ENCODE measurements at regions not wholly inside any gene's neighbourhood (a gene's known extent, or its start where the extent isn't known, plus 50 kb on each side); places are given as distances from the start of the nearest gene placed in this dataset.

DNA sequence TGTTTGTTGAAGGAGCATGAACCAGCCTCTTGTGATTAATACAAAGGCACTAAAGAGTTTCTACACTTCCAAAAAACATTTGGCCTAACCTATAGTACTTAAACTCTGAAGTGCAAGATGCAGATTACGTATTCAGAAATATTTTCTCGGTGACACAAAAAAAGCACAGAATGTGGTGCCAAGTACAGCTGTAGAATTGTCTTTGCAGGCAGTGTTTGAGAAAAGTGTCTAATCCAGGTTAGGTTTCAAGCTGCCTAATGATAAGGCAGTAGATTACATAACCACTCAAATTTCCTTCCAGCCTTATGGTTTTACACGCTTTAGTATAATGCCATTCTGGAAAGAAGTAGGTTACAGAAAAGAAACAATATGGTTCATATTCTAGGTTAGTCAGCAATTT lies 205.2 kb downstream of the KLHL28 start:
- H3K9me3 ChIP-seq, result no peaks in the 10 kb centered on the region
- TF ChIP-seq, protein P1, sequence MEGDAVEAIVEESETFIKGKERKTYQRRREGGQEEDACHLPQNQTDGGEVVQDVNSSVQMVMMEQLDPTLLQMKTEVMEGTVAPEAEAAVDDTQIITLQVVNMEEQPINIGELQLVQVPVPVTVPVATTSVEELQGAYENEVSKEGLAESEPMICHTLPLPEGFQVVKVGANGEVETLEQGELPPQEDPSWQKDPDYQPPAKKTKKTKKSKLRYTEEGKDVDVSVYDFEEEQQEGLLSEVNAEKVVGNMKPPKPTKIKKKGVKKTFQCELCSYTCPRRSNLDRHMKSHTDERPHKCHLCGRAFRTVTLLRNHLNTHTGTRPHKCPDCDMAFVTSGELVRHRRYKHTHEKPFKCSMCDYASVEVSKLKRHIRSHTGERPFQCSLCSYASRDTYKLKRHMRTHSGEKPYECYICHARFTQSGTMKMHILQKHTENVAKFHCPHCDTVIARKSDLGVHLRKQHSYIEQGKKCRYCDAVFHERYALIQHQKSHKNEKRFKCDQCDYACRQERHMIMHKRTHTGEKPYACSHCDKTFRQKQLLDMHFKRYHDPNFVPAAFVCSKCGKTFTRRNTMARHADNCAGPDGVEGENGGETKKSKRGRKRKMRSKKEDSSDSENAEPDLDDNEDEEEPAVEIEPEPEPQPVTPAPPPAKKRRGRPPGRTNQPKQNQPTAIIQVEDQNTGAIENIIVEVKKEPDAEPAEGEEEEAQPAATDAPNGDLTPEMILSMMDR (IDR thresholded peaks at IDR 0.05; ENCODE audit: insufficient read depth in 1 of 2, low read depth in 1 of 2, low read length in 1 of 2, severe bottlenecking in 1 of 2, unreplicated experiment in 1 of 2), result no peak
- no TSS peak for BruUV-seq (replicated peaks)
- H3K4me3 Mint-ChIP-seq (ENCODE audit: unreplicated experiment), result no peak overlapping the region
- no peak for DNase-seq
- CTCF ChIA-PET, result no interaction called here
- H3K4me1 Mint-ChIP-seq (ENCODE audit: low read depth, unreplicated experiment), result no peaks in the 10 kb centered on the region
- POLR2A ChIA-PET, result no interaction called here
- H3K27ac Mint-ChIP-seq (ENCODE audit: unreplicated experiment), result no peak overlapping the region
- H3K4me3 ChIP-seq (ENCODE audit: low read depth, low read length), result no peak overlapping the region
- H3K27me3 ChIP-seq (replicated peaks; ENCODE audit: control insufficient read depth, insufficient read depth, low read length), result no peaks in the 10 kb centered on the region
- H3K4me1 ChIP-seq, result no peaks in the 10 kb centered on the region
- H3K36me3 Mint-ChIP-seq (ENCODE audit: insufficient read depth, unreplicated experiment), result no peaks in the 10 kb centered on the region
- intact Hi-C loops (cut with micrococcal nuclease; ENCODE audit: unreplicated experiment), result no loop called here
- no peaks in the 10 kb centered on the region for H3K36me3 ChIP-seq (ENCODE audit: control insufficient read depth, insufficient read depth, low read length)
- no peaks in the 10 kb centered on the region for H3K9me3 Mint-ChIP-seq (ENCODE audit: unreplicated experiment)
- H3K27me3 Mint-ChIP-seq (ENCODE audit: insufficient read depth, unreplicated experiment), result no peaks in the 10 kb centered on the region

DNA sequence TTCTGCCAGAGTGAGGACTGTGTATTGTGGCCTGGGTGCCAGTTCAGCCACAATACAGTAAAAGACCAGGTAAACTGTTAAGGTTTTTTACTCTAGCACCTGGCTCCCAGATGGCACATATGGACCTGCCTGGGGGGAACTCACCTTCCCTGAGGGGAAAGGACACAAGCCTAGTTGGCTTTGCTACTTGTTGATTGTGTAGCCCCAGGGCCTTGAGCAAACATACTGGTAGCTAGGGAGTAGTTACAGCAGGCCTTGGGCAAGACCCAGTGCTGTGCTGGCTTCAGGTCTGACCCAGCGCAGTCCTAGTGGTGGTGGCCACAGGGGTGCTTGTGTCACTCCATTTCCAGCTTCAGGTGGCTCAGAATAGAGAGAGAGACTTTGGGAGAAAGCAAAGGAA lies 216.4 kb downstream of the KLHL28 start:
- POLR2A ChIA-PET, result no interaction called here
- Mint-ChIP-seq H3K4me3 (ENCODE audit: unreplicated experiment) (no peak overlapping the region), H3K9me3 (ENCODE audit: unreplicated experiment) (no peaks in the 10 kb centered on the region), H3K27me3 (ENCODE audit: insufficient read depth, unreplicated experiment) (no peaks in the 10 kb centered on the region), H3K4me1 (ENCODE audit: low read depth, unreplicated experiment) (no peaks in the 10 kb centered on the region), H3K27ac (ENCODE audit: unreplicated experiment) (no peak overlapping the region), H3K36me3 (ENCODE audit: insufficient read depth, unreplicated experiment) (no peaks in the 10 kb centered on the region)
- CTCF ChIA-PET, result no interaction called here
- no peaks in the 10 kb centered on the region for H3K4me1 ChIP-seq
- BruUV-seq (replicated peaks), result no TSS peak
- intact Hi-C loops (cut with micrococcal nuclease; ENCODE audit: unreplicated experiment), result no loop called here
- no peaks in the 10 kb centered on the region for H3K9me3 ChIP-seq
- no peaks in the 10 kb centered on the region for H3K27me3 ChIP-seq (replicated peaks; ENCODE audit: control insufficient read depth, insufficient read depth, low read length)
- TF ChIP-seq, protein P1 (IDR thresholded peaks at IDR 0.05; ENCODE audit: insufficient read depth in 1 of 2, low read depth in 1 of 2, low read length in 1 of 2, severe bottlenecking in 1 of 2, unreplicated experiment in 1 of 2), result no peak
- H3K36me3 ChIP-seq (ENCODE audit: control insufficient read depth, insufficient read depth, low read length), result no peaks in the 10 kb centered on the region
- H3K4me3 ChIP-seq (ENCODE audit: low read depth, low read length), result no peak overlapping the region
- DNase-seq, result no peak

DNA sequence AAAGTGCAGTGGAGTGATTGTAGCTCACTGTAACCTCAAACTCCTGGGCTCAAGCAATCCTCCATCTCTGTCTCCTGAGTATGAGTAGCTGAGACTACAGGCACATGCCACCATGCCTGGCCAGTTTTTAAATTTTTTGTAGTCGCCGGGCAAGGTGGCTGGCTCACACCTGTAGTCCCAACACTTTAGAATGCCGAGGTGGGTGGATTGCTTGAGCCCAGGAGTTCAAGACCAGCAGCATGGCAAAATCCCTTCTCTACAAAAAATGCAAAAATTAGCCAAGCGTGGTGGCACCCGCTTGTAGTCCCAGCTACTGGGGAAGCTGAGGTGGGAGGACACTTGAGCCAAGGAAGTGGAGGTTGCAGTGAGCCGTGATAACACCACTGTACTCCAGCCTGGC lies 219.5 kb downstream of the KLHL28 start:
- CTCF ChIA-PET, result no interaction called here
- TF ChIP-seq, protein P1 (IDR thresholded peaks at IDR 0.05; ENCODE audit: insufficient read depth in 1 of 2, low read depth in 1 of 2, low read length in 1 of 2, severe bottlenecking in 1 of 2, unreplicated experiment in 1 of 2), result no peak
- H3K36me3 ChIP-seq (ENCODE audit: control insufficient read depth, insufficient read depth, low read length), result no peaks in the 10 kb centered on the region

More for the DNA sequence above, 219.5 kb downstream of the KLHL28 start:
- peaks cover 4% of the 10 kb centered on the region for H3K27me3 Mint-ChIP-seq (ENCODE audit: insufficient read depth, unreplicated experiment)
- no peak overlapping the region for H3K27ac Mint-ChIP-seq (ENCODE audit: unreplicated experiment)
- no peaks in the 10 kb centered on the region for H3K4me1 Mint-ChIP-seq (ENCODE audit: low read depth, unreplicated experiment)
- no TSS peak for BruUV-seq (replicated peaks)
- DNase-seq, result no peak
- Histone ChIP-seq H3K4me1 (no peaks in the 10 kb centered on the region), H3K27me3 (replicated peaks; ENCODE audit: control insufficient read depth, insufficient read depth, low read length) (no peaks in the 10 kb centered on the region), H3K4me3 (ENCODE audit: low read depth, low read length) (no peak overlapping the region), H3K9me3 (no peaks in the 10 kb centered on the region)
- intact Hi-C loops (cut with micrococcal nuclease; ENCODE audit: unreplicated experiment), result no loop called here
- POLR2A ChIA-PET, result no interaction called here
- H3K9me3 Mint-ChIP-seq (ENCODE audit: unreplicated experiment), result no peaks in the 10 kb centered on the region
- H3K36me3 Mint-ChIP-seq (ENCODE audit: insufficient read depth, unreplicated experiment), result no peaks in the 10 kb centered on the region
- H3K4me3 Mint-ChIP-seq (ENCODE audit: unreplicated experiment), result no peak overlapping the region
